Neuronal stem cell (in vitro differentiated cells): ENCODE measurements at regions not wholly inside any gene's neighbourhood (a gene's known extent, or its start where the extent isn't known, plus 50 kb on each side); places are given as distances from the start of the nearest gene placed in this dataset.

Experiments
- DNase-seq: peaks from one replicate; pipeline ENCODE4 v3.0.0-alpha.2; 2013; ENCODE audit warnings: low spot score
- H2AFZ ChIP-seq: one replicate; pipeline ENCODE4 v1.6.1; 2013; ENCODE audit warnings: mild to moderate bottlenecking, low read length, inconsistent platforms
- H2AK5ac ChIP-seq: 2 replicates; pipeline ENCODE4 v1.6.1; 2013; ENCODE audit warnings: low read depth, mild to moderate bottlenecking, inconsistent platforms, low read length, moderate library complexity, mixed read lengths
- H2BK120ac ChIP-seq: 2 replicates; pipeline ENCODE4 v1.6.1; 2013; ENCODE audit warnings: low read depth, mild to moderate bottlenecking, inconsistent platforms, low read length, moderate library complexity, mixed read lengths
- H2BK12ac ChIP-seq: one replicate; pipeline ENCODE4 v1.6.1; 2013; ENCODE audit warnings: low read length, inconsistent platforms
- H2BK15ac ChIP-seq: 2 replicates; pipeline ENCODE4 v1.6.1; 2013; ENCODE audit warnings: mild to moderate bottlenecking, low read length, inconsistent platforms, mixed read lengths
- H2BK5ac ChIP-seq: one replicate; pipeline ENCODE4 v1.6.1; 2013; ENCODE audit warnings: inconsistent platforms, mild to moderate bottlenecking, low read length, moderate library complexity
- H3K14ac ChIP-seq: one replicate; pipeline ENCODE4 v1.6.1; 2013; ENCODE audit warnings: low read length, inconsistent platforms
- H3K18ac ChIP-seq: 2 replicates; pipeline ENCODE4 v1.6.1; 2013; ENCODE audit warnings: low read length, inconsistent platforms
- H3K23ac ChIP-seq: 2 replicates; pipeline ENCODE4 v1.6.1; 2013; ENCODE audit warnings: low read depth, mild to moderate bottlenecking, mixed read lengths, low read length, inconsistent platforms; ENCODE audit not compliant: poor library complexity
- H3K27ac ChIP-seq: replicated peaks from 3 replicates; pipeline ENCODE4 v1.5.1; 2013; ENCODE audit warnings: low read length, inconsistent platforms
- H3K27me3 ChIP-seq, 3 experiments: 2 replicates each; pipeline ENCODE4 v1.6.1; 2013; ENCODE audit warnings: low read length in 3 of 3, mild to moderate bottlenecking in 2 of 3, inconsistent platforms in 1 of 3, low read depth in 1 of 3, mixed read lengths in 1 of 3, moderate library complexity in 1 of 3; ENCODE audit not compliant: control insufficient read depth in 3 of 3, insufficient read depth in 3 of 3
- H3K36me3 ChIP-seq, 2 donors: replicated peaks in 1 of 2; 2 replicates each; pipeline ENCODE4 v1.6.1; 2013; ENCODE audit warnings: low read length in 2 of 2; ENCODE audit not compliant: control insufficient read depth in 2 of 2, insufficient read depth in 2 of 2
- H3K4ac ChIP-seq: 2 replicates; pipeline ENCODE4 v1.6.1; 2013; ENCODE audit warnings: inconsistent platforms, mild to moderate bottlenecking, low read length, moderate library complexity
- H3K4me1 ChIP-seq, 2 donors: 1 replicate in 1 of 2; 2 replicates in 1 of 2; pipeline ENCODE4 v1.6.1; 2013; ENCODE audit warnings: low read length in 2 of 2, low read depth in 1 of 2; ENCODE audit not compliant: control insufficient read depth in 2 of 2, insufficient read depth in 1 of 2
- H3K4me2 ChIP-seq: one replicate; pipeline ENCODE4 v1.6.1; 2013; ENCODE audit warnings: mild to moderate bottlenecking, low read length, inconsistent platforms; ENCODE audit not compliant: insufficient read depth, poor library complexity, severe bottlenecking
- H3K4me3 ChIP-seq, 2 donors: 2 replicates each; pipeline ENCODE4 v1.5.1; 2013; ENCODE audit warnings: low read length in 2 of 2, mild to moderate bottlenecking in 2 of 2, inconsistent platforms in 1 of 2, moderate library complexity in 1 of 2
- H3K79me1 ChIP-seq: one replicate; pipeline ENCODE4 v1.6.1; 2013; ENCODE audit warnings: low read depth, mild to moderate bottlenecking, inconsistent platforms, low read length, moderate library complexity
- H3K9ac ChIP-seq: one replicate; pipeline ENCODE4 v1.6.1; 2013; ENCODE audit warnings: mild to moderate bottlenecking, low read depth, low read length, inconsistent platforms; ENCODE audit not compliant: poor library complexity
- H3K9me3 ChIP-seq, 2 donors: replicated peaks in 1 of 2; 2 replicates each; pipeline versions ENCODE3 to v1.6.1; 2013; ENCODE audit warnings: low read length in 2 of 2, mild to moderate bottlenecking in 2 of 2, inconsistent platforms in 1 of 2, low read depth in 1 of 2, mixed read lengths in 1 of 2, moderate library complexity in 1 of 2; ENCODE audit not compliant: control insufficient read depth in 2 of 2, insufficient read depth in 1 of 2
- H4K8ac ChIP-seq: one replicate; pipeline ENCODE4 v1.6.1; 2013; ENCODE audit warnings: low read depth, mild to moderate bottlenecking, inconsistent platforms, low read length, moderate library complexity
- H4K91ac ChIP-seq: one replicate; pipeline ENCODE4 v1.6.1; 2013; ENCODE audit warnings: low read length, low read depth, mild to moderate bottlenecking, inconsistent platforms; ENCODE audit not compliant: poor library complexity
- WGBS, 2 donors: extraction: QIAGEN DNeasy Blood & Tissue Kit; methylation state at CpG; one replicate each; pipeline ENCODE4 v1.1.7; 2013; ENCODE audit warnings: missing lambda C conversion rate in 2 of 2, mixed read lengths in 1 of 2; ENCODE audit not compliant: insufficient read length in 2 of 2, insufficient replicate concordance in 1 of 2; ENCODE audit errors: extremely low coverage in 2 of 2; 5-methylcytosine and 5-hydroxymethylcytosine counted together

DNA sequence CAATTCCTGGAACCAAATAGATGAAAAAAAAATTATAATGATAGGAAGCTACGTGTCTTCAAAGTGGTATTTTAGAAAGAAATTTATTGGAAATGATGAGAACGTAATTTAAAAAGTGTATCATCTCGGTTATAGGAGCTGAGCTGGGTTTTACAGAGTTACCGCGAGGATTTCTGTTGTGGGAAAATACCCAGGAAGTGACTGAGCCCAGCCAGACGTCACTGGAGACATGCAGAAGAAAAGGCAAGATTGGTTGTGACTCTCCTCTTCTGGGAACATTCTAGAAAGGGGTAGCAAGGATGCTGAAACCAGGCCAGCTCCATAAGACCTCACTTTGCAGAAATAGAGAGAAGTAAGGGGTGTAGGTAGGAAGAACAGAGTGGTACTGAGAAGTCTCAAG, 95.9 kb upstream of the ADGRF1 start:
- 100% methylated on average over 2 to 3 of the region's 6 CpGs for WGBS, 2 donors
- Histone ChIP-seq H3K18ac (no peak overlapping the region), H3K9ac (no peak overlapping the region), H3K4me1 (peaks cover 0 to 2% of the 10 kb centered on the region in 2 donors), H2AK5ac (no peak overlapping the region), H2BK120ac (no peak overlapping the region), H2BK15ac (no peak overlapping the region), H3K27me3 (no peaks in the 10 kb centered on the region), H3K9me3 (no peaks in the 10 kb centered on the region), H3K36me3 (no peaks in the 10 kb centered on the region), H2BK5ac (no peak overlapping the region), H3K4me3 (no peak overlapping the region), H4K91ac (no peak overlapping the region), H3K27ac (no peak overlapping the region), H3K79me1 (no peaks in the 10 kb centered on the region), H3K23ac (no peak overlapping the region), H3K4me2 (no peak overlapping the region), H4K8ac (no peak overlapping the region), H2AFZ (no peak overlapping the region), H2BK12ac (no peak overlapping the region), H3K14ac (no peak overlapping the region), H3K4ac (no peak overlapping the region)
- DNase-seq, result no peak

DNA sequence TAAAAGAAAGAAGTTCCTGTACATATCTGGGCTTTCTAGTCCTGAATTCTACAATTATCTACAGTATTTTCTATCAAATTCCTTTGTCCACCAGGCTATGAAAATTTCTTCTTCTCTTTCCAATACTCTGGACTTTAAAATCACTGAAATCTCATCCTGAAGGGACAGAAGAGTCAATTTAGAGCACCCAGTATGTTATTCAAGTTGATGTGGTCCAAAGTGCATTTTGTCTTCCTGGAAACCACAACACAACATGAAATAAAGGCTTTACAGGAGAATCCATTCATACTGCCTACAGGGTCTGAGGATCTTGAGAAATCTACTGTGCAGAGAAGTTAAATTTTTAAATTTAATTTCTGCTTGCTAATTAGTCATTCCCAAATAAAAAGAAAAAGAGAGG, 94.9 kb upstream of the ADGRF1 start:
- no peak overlapping the region for H2BK15ac ChIP-seq
- no peak overlapping the region for H3K23ac ChIP-seq
- peak overlapping the region; percentile 48 for H2AFZ ChIP-seq
- H3K18ac ChIP-seq, result no peak overlapping the region
- no peaks in the 10 kb centered on the region for H3K36me3 ChIP-seq
- no peak overlapping the region for H2BK120ac ChIP-seq
- no peak overlapping the region for H4K8ac ChIP-seq
- H3K27ac ChIP-seq, result no peak overlapping the region
- H3K14ac ChIP-seq, result no peak overlapping the region
- no peak overlapping the region for H3K9ac ChIP-seq
- H3K4me2 ChIP-seq, result no peak overlapping the region
- no peaks in the 10 kb centered on the region for H3K27me3 ChIP-seq
- H3K4me3 ChIP-seq, result no peak overlapping the region
- no peaks in the 10 kb centered on the region for H3K9me3 ChIP-seq
- H3K79me1 ChIP-seq, result no peaks in the 10 kb centered on the region
- peaks cover 1 to 5% of the 10 kb centered on the region in 2 donors for H3K4me1 ChIP-seq
- no peak overlapping the region for H2BK5ac ChIP-seq
- DNase-seq, result no peak
- no peak overlapping the region for H3K4ac ChIP-seq
- no peak overlapping the region for H2BK12ac ChIP-seq
- H4K91ac ChIP-seq, result no peak overlapping the region
- no peak overlapping the region for H2AK5ac ChIP-seq

DNA sequence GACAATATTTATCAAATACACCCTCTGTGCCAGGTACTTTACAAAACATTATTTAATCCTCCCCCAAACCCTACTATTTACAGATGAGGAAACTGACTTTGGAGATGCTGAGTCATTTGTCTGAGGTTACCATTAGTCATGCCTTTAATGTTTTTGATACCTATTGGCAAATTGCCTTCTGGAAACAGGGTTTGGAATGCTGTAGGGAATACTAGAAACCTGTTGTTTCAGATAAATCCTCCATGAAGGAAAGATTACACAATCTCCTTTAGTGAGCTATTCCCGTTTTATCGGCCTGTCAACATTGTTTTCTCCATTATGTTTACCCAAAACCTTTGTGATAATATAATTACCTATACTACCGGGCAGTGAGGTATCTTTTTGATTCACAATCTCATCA, 93.6 kb upstream of the ADGRF1 start:
- peaks cover 3 to 5% of the 10 kb centered on the region in 2 donors for H3K4me1 ChIP-seq
- H3K79me1 ChIP-seq, result no peaks in the 10 kb centered on the region
- H2BK5ac ChIP-seq, result no peak overlapping the region
- no peaks in the 10 kb centered on the region for H3K27me3 ChIP-seq
- DNase-seq, result no peak
- no peak overlapping the region for H3K4ac ChIP-seq
- no peak overlapping the region for H2BK120ac ChIP-seq
- H3K18ac ChIP-seq, result no peak overlapping the region
- no peaks in the 10 kb centered on the region for H3K36me3 ChIP-seq
- no peaks in the 10 kb centered on the region for H3K9me3 ChIP-seq
- H2BK12ac ChIP-seq, result no peak overlapping the region
- no peak overlapping the region for H2BK15ac ChIP-seq
- H4K91ac ChIP-seq, result no peak overlapping the region
- H2AFZ ChIP-seq, result no peak overlapping the region
- H4K8ac ChIP-seq, result no peak overlapping the region
- no peak overlapping the region for H3K23ac ChIP-seq
- no peak overlapping the region for H3K14ac ChIP-seq
- no CpG with 5 or more reads among the region's 3 CpGs for WGBS, 2 donors
- H3K27ac ChIP-seq, result no peak overlapping the region
- H3K4me2 ChIP-seq, result no peak overlapping the region
- no peak overlapping the region for H2AK5ac ChIP-seq
- H3K9ac ChIP-seq, result no peak overlapping the region
- no peak overlapping the region for H3K4me3 ChIP-seq

DNA sequence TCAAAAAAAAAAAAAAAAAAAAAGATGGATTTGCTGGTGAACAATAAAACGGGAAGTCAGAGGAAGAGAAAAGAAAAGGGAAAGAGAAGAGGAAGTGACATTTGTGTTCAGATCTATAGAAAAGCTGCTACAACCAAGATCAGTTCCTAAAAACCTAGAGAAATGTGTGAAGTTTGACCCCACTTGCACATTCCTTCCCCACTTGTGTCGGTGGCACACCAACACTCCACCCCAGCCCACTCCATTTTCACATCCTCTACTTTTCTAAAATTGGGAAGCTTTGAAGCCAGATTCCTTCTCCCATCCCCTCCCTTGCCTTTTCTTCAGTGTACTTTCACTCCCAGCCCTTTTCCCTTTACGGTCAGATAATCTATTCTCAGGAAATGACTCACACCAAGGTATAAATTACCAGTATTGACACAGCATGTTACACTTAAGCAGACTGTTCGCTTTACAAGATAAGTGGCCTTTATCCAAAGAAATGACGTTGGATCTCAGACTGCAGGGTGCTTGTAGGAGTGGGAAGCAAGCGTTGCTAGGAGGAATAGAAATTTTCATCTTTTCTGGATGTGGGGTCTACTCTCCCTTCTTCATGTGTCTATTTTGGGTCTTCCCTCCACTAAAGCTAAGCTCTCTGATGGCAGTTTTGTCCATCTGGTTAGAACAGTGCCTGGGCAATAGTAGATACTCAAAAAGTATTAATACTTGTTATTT, 92.5 kb upstream of the ADGRF1 start:
- no peak overlapping the region for H3K27ac ChIP-seq
- H3K4me1 ChIP-seq, result peaks cover 3 to 5% of the 10 kb centered on the region in 2 donors
- no peak overlapping the region for H3K18ac ChIP-seq
- H4K8ac ChIP-seq, result no peak overlapping the region
- H3K36me3 ChIP-seq, result no peaks in the 10 kb centered on the region
- no peak overlapping the region for H3K9ac ChIP-seq
- H2BK12ac ChIP-seq, result no peak overlapping the region
- no peak overlapping the region for H3K23ac ChIP-seq
- no peak for DNase-seq
- no peak overlapping the region for H2BK120ac ChIP-seq
- H3K4me2 ChIP-seq, result no peak overlapping the region
- no peak overlapping the region for H2BK15ac ChIP-seq
- H3K14ac ChIP-seq, result no peak overlapping the region
- H4K91ac ChIP-seq, result no peak overlapping the region
- no peaks in the 10 kb centered on the region for H3K79me1 ChIP-seq
- H2AK5ac ChIP-seq, result no peak overlapping the region
- peak overlapping the region; percentile 68 for H2AFZ ChIP-seq
- H3K4ac ChIP-seq, result no peak overlapping the region
- no peaks in the 10 kb centered on the region for H3K27me3 ChIP-seq
- H3K9me3 ChIP-seq, result no peaks in the 10 kb centered on the region
- H3K4me3 ChIP-seq, result no peak overlapping the region
- H2BK5ac ChIP-seq, result no peak overlapping the region
- WGBS, 2 donors, result no CpG with 5 or more reads among the region's 6 CpGs
